Suprapubic skin (tissue), 4 donors: ENCODE measurements at regions not wholly inside any gene's neighbourhood (a gene's known extent, or its start where the extent isn't known, plus 50 kb on each side); places are given as distances from the start of the nearest gene placed in this dataset.

Experiments used
- EP300 ChIP-seq: sonication (generic); formaldehyde crosslinking; IDR thresholded peaks from one replicate; pipeline ENCODE4 v1.6.1; 2017; ENCODE audit warnings: antibody characterized with exemption
- POLR2AphosphoS5 ChIP-seq, 3 donors: sonication (generic); formaldehyde crosslinking; IDR thresholded peaks; one replicate each; pipeline ENCODE4 v1.6.1; 2017; ENCODE audit warnings: antibody characterized with exemption in 3 of 3
- TF ChIP-seq, protein P1 (sequence below), 2 donors: fragments of 200-600 bp in 1 of 2; fragments of 450-650 bp in 1 of 2; sonication (generic) in 1 of 2; IDR thresholded peaks; one replicate each; pipeline ENCODE4 v1.5.1; 2016 to 2019; ENCODE audit warnings: antibody characterized with exemption in 2 of 2, mild to moderate bottlenecking in 1 of 2, moderate library complexity in 1 of 2

DNA sequence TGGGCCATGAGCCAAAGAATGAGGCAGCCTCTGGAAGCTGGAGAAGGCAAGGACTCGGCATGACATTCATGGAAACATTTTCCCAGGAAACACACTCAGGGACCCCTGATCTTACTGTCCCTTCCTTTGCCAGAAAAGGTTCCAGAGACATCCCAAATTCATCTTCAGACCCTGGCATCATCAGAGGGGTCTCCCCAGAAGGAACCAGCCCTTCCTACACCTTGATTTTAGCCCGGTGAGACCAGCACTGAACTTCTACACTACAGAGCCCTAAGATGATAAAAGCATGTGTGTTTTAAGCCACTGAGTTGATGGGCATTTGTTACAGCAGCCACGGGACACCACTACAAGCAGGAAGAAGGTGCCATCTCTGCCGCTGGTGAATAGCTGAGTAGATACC is 262.3 kb downstream of the C16orf95 start:
- TF ChIP-seq, protein P1, sequence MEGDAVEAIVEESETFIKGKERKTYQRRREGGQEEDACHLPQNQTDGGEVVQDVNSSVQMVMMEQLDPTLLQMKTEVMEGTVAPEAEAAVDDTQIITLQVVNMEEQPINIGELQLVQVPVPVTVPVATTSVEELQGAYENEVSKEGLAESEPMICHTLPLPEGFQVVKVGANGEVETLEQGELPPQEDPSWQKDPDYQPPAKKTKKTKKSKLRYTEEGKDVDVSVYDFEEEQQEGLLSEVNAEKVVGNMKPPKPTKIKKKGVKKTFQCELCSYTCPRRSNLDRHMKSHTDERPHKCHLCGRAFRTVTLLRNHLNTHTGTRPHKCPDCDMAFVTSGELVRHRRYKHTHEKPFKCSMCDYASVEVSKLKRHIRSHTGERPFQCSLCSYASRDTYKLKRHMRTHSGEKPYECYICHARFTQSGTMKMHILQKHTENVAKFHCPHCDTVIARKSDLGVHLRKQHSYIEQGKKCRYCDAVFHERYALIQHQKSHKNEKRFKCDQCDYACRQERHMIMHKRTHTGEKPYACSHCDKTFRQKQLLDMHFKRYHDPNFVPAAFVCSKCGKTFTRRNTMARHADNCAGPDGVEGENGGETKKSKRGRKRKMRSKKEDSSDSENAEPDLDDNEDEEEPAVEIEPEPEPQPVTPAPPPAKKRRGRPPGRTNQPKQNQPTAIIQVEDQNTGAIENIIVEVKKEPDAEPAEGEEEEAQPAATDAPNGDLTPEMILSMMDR (IDR thresholded peaks at IDR 0.05), result no peak
- no peak for TF ChIP-seq POLR2AphosphoS5 (IDR thresholded peaks at IDR 0.05)
- no peak for TF ChIP-seq EP300
